ENCODE measurements at regions not wholly inside any gene's neighbourhood (a gene's known extent, or its start where the extent isn't known, plus 50 kb on each side); places are given as distances from the start of the nearest gene placed in this dataset.

GRCh38 chr2:120425014-120425413 lies 79.1 kb downstream of the INHBB start:
- peaks cover 30% of the 10 kb centered on the region for H3K27me3 ChIP-seq
- no peak overlapping the region for H3K4me3 ChIP-seq
- DNase-seq (ENCODE audit: low read depth in 1 of 2, low spot score in 1 of 2), result no peak
- H3K9me3 ChIP-seq (ENCODE audit: low read depth), result no peaks in the 10 kb centered on the region
- no peaks in the 10 kb centered on the region for H3K36me3 ChIP-seq
- no peak for TF ChIP-seq CTCF (IDR thresholded peaks at IDR 0.05; ENCODE audit: low read depth, low read length)
- no peak overlapping the region for H3K27ac ChIP-seq
- no peaks in the 10 kb centered on the region for H3K4me1 ChIP-seq (ENCODE audit: low read depth)

GRCh38 chr2:120428748-120429147 lies 82.8 kb downstream of the INHBB start:
- H3K27me3 ChIP-seq, result peaks cover 45% of the 10 kb centered on the region
- no peak for TF ChIP-seq CTCF (IDR thresholded peaks at IDR 0.05; ENCODE audit: low read depth, low read length)
- H3K27ac ChIP-seq, result no peak overlapping the region
- no peak overlapping the region for H3K4me3 ChIP-seq
- H3K4me1 ChIP-seq (ENCODE audit: low read depth), result no peaks in the 10 kb centered on the region
- no peaks in the 10 kb centered on the region for H3K9me3 ChIP-seq (ENCODE audit: low read depth)
- no peaks in the 10 kb centered on the region for H3K36me3 ChIP-seq
- no peak for DNase-seq (ENCODE audit: low read depth in 1 of 2, low spot score in 1 of 2)

- TF ChIP-seq CTCF (IDR thresholded peaks at IDR 0.05; ENCODE audit: low read depth, low read length), result no peak
- Histone ChIP-seq H3K27ac (no peak overlapping the region), H3K36me3 (no peaks in the 10 kb centered on the region), H3K27me3 (peaks cover 48% of the 10 kb centered on the region), H3K9me3 (ENCODE audit: low read depth) (no peaks in the 10 kb centered on the region), H3K4me1 (ENCODE audit: low read depth) (no peaks in the 10 kb centered on the region), H3K4me3 (no peak overlapping the region)
- no peak for DNase-seq (ENCODE audit: low read depth in 1 of 2, low spot score in 1 of 2)
Measured at GRCh38 chr2:120429586-120430500, 83.9 kb downstream of the INHBB start.

- H3K4me3 ChIP-seq, result no peak overlapping the region
- TF ChIP-seq CTCF (IDR thresholded peaks at IDR 0.05; ENCODE audit: low read depth, low read length), result no peak
Measured at GRCh38 chr2:120430501-120430830, 84.5 kb downstream of the INHBB start.

GRCh38 chr2:120430957-120431356 lies 85.0 kb downstream of the INHBB start:
- Histone ChIP-seq H3K27me3 (peaks cover 59% of the 10 kb centered on the region), H3K27ac (no peak overlapping the region), H3K4me3 (no peak overlapping the region), H3K4me1 (ENCODE audit: low read depth) (no peaks in the 10 kb centered on the region), H3K36me3 (no peaks in the 10 kb centered on the region), H3K9me3 (ENCODE audit: low read depth) (no peaks in the 10 kb centered on the region)
- TF ChIP-seq CTCF (IDR thresholded peaks at IDR 0.05; ENCODE audit: low read depth, low read length), result no peak
- DNase-seq (ENCODE audit: low read depth in 1 of 2, low spot score in 1 of 2), result no peak

More at GRCh38 chr2:120430501-120430830, 84.5 kb downstream of the INHBB start:
- Histone ChIP-seq H3K9me3 (ENCODE audit: low read depth) (no peaks in the 10 kb centered on the region), H3K36me3 (no peaks in the 10 kb centered on the region), H3K27ac (no peak overlapping the region), H3K27me3 (peaks cover 54% of the 10 kb centered on the region), H3K4me1 (ENCODE audit: low read depth) (no peaks in the 10 kb centered on the region)
- DNase-seq (ENCODE audit: low read depth in 1 of 2, low spot score in 1 of 2), result no peak

All from cardiac muscle cell (in vitro differentiated cells and primary cell).